SK-N-SH (cell line): ENCODE measurements at regions not wholly inside any gene's neighbourhood (a gene's known extent, or its start where the extent isn't known, plus 50 kb on each side); places are given as distances from the start of the nearest gene placed in this dataset.

Source experiments
- CTCF ChIA-PET: fragments of 300-600, 350-600 bp; formaldehyde crosslinking; extraction: SDS; loops from one replicate; lab custom pipeline; 2021; lab: Yijun Ruan, JAX
- POLR2A ChIA-PET: fragments of 350-600 bp; sonication (Branson Sonifier 250); formaldehyde crosslinking; extraction: SDS; loops from one replicate; lab custom pipeline; 2020; ENCODE audit warnings: antibody characterized with exemption, inconsistent platforms; lab: Yijun Ruan, JAX
- DNase-seq: peaks from one replicate; pipeline ENCODE4 v3.0.0; 2012
- H2AFZ ChIP-seq: fragments of 200-600 bp; sonication (generic); 2 replicates; pipeline ENCODE4 v1.8.1; 2016; ENCODE audit warnings: antibody characterized with exemption, mild to moderate bottlenecking, low read depth
- H3F3A ChIP-seq: fragments of 200-600 bp; sonication (generic); replicated peaks from 2 replicates; pipeline ENCODE3; 2016; ENCODE audit warnings: antibody characterized with exemption, mild to moderate bottlenecking; ENCODE audit not compliant: insufficient read depth
- H3K27ac ChIP-seq, 2 experiments: fragments of 200-500 bp in 1 of 2; fragments of 200-600 bp in 1 of 2; sonication (Bioruptor generic) in 1 of 2; sonication (generic), shearing (Covaris generic) in 1 of 2; 2 replicates each; pipeline versions ENCODE4 v1.5.1 to v1.6.1; 2014 to 2016; ENCODE audit warnings: low read depth in 2 of 2, inconsistent platforms in 1 of 2, low read length in 1 of 2, mild to moderate bottlenecking in 1 of 2, mixed read lengths in 1 of 2
- H3K27me3 ChIP-seq: fragments of 200-600 bp; sonication (generic), shearing (Covaris generic); 2 replicates; pipeline ENCODE4 v1.6.1; 2016; ENCODE audit warnings: mixed run types; ENCODE audit not compliant: insufficient read depth
- H3K36me3 ChIP-seq, 2 experiments: fragments of 200-500 bp in 1 of 2; fragments of 200-600 bp in 1 of 2; sonication (Bioruptor generic) in 1 of 2; sonication (generic) in 1 of 2; replicated peaks in 1 of 2; 2 replicates each; pipeline versions ENCODE3 to v1.5.1; 2014 to 2016; ENCODE audit warnings: low read length in 1 of 2, mild to moderate bottlenecking in 1 of 2; ENCODE audit not compliant: insufficient read depth in 2 of 2, control insufficient read depth in 1 of 2
- H3K4me1 ChIP-seq, 2 experiments: fragments of 200-500 bp in 1 of 2; fragments of 200-600 bp in 1 of 2; sonication (Bioruptor generic) in 1 of 2; sonication (generic), shearing (Covaris generic) in 1 of 2; 2 replicates each; pipeline versions ENCODE4 v1.5.1 to v1.6.1; 2014 to 2016; ENCODE audit warnings: low read depth in 1 of 2, low read length in 1 of 2, mixed run types in 1 of 2; ENCODE audit not compliant: insufficient read depth in 2 of 2, control insufficient read depth in 1 of 2
- H3K4me2 ChIP-seq: fragments of 200-600 bp; sonication (generic), shearing (Covaris generic); 2 replicates; pipeline ENCODE4 v1.6.1; 2017; ENCODE audit warnings: mixed run types
- H3K4me3 ChIP-seq, 2 experiments: fragments of 200-500 bp in 1 of 2; fragments of 200-600 bp in 1 of 2; sonication (Bioruptor generic) in 1 of 2; sonication (generic), shearing (Covaris generic) in 1 of 2; 2 replicates each; pipeline versions ENCODE4 v1.5.1 to v1.8.1; 2014 to 2016; ENCODE audit warnings: low read depth in 2 of 2, inconsistent platforms in 1 of 2, low read length in 1 of 2, mild to moderate bottlenecking in 1 of 2, mixed read lengths in 1 of 2, moderate library complexity in 1 of 2
- H3K79me2 ChIP-seq: fragments of 200-600 bp; sonication (generic); 2 replicates; pipeline ENCODE4 v1.8.1; 2017; ENCODE audit warnings: mild to moderate bottlenecking; ENCODE audit not compliant: insufficient read depth
- H3K9ac ChIP-seq: fragments of 200-600 bp; sonication (generic); 2 replicates; pipeline ENCODE4 v1.6.1; 2017; ENCODE audit warnings: mixed run types
- H3K9me2 ChIP-seq: fragments of 200-600 bp; sonication (generic); 2 replicates; pipeline ENCODE4 v1.6.1; 2017; ENCODE audit warnings: mixed run types
- H3K9me3 ChIP-seq: fragments of 200-600 bp; sonication (generic); 2 replicates; pipeline ENCODE4 v1.6.1; 2017; ENCODE audit warnings: mixed run types, mild to moderate bottlenecking, moderate library complexity
- H4K20me1 ChIP-seq: fragments of 200-600 bp; sonication (generic); 2 replicates; pipeline ENCODE4 v1.6.1; 2017; ENCODE audit warnings: mild to moderate bottlenecking, mixed run types; ENCODE audit not compliant: insufficient read depth
- CHD2 ChIP-seq: fragments of 150-350 bp; IDR thresholded peaks from 2 replicates; pipeline ENCODE4 v1.6.1; 2018; ENCODE audit warnings: low read length; ENCODE audit not compliant: partially characterized antibody
- ELF1 ChIP-seq: IDR thresholded peaks from 2 replicates; pipeline ENCODE4 v1.4.0; 2012
- EP300 ChIP-seq, 2 experiments: IDR thresholded peaks; 2 replicates each; pipeline versions ENCODE4 v1.4.0 to v1.6.1; 2012; ENCODE audit warnings: borderline replicate concordance in 1 of 2, low read depth in 1 of 2, low read length in 1 of 2
- FOSL2 ChIP-seq: IDR thresholded peaks from 2 replicates; pipeline ENCODE4 v1.4.0; 2012; ENCODE audit warnings: low read depth, mild to moderate bottlenecking, moderate library complexity, borderline replicate concordance
- FOXJ3 ChIP-seq: sonication (generic); formaldehyde crosslinking; IDR thresholded peaks from 2 replicates; pipeline ENCODE4 v1.5.1; 2020; ENCODE audit warnings: mild to moderate bottlenecking, missing genetic modification reagents
- FOXM1 ChIP-seq: IDR thresholded peaks from 2 replicates; pipeline ENCODE4 v1.4.0; 2012; ENCODE audit warnings: low read depth, mild to moderate bottlenecking
- GABPA ChIP-seq: IDR thresholded peaks from 2 replicates; pipeline ENCODE4 v1.4.0; 2012; ENCODE audit warnings: low read depth, mild to moderate bottlenecking
- MXI1 ChIP-seq: IDR thresholded peaks from 2 replicates; pipeline ENCODE4 v1.6.1; 2012; ENCODE audit warnings: mild to moderate bottlenecking, low read depth, low read length, improper control_type of control experiment
- NFIC ChIP-seq: IDR thresholded peaks from 2 replicates; pipeline ENCODE4 v1.4.0; 2012; ENCODE audit warnings: borderline replicate concordance
- POLR2AphosphoS5 ChIP-seq: IDR thresholded peaks from 2 replicates; pipeline ENCODE4 v1.6.1; 2012; ENCODE audit warnings: low read depth, low read length
- RFX5 ChIP-seq: IDR thresholded peaks from 2 replicates; pipeline ENCODE4 v1.6.1; 2012; ENCODE audit warnings: mild to moderate bottlenecking, improper control_type of control experiment, low read length
- RXRA ChIP-seq: IDR thresholded peaks from 2 replicates; pipeline ENCODE4 v1.4.0; 2012; ENCODE audit warnings: low read depth, mild to moderate bottlenecking, borderline replicate concordance
- SMC3 ChIP-seq: IDR thresholded peaks from 2 replicates; pipeline ENCODE4 v1.6.1; 2012; ENCODE audit warnings: low read depth, low read length, improper control_type of control experiment
- TAF1 ChIP-seq: IDR thresholded peaks from 2 replicates; pipeline ENCODE4 v1.6.1; 2012; ENCODE audit warnings: low read depth, mild to moderate bottlenecking, low read length, moderate library complexity, borderline replicate concordance
- TCF12 ChIP-seq: IDR thresholded peaks from 2 replicates; pipeline ENCODE4 v1.4.0; 2012
- TEAD4 ChIP-seq: IDR thresholded peaks from 2 replicates; pipeline ENCODE4 v1.4.0; 2012; ENCODE audit warnings: mild to moderate bottlenecking, borderline replicate concordance; ENCODE audit not compliant: insufficient read depth
- USF1 ChIP-seq: IDR thresholded peaks from 2 replicates; pipeline ENCODE4 v1.4.0; 2012; ENCODE audit warnings: low read depth, borderline replicate concordance
- YY1 ChIP-seq: IDR thresholded peaks from 2 replicates; pipeline ENCODE4 v1.4.0; 2012; ENCODE audit warnings: low read depth, mild to moderate bottlenecking
- ZBTB33 ChIP-seq: IDR thresholded peaks from 2 replicates; pipeline ENCODE4 v1.4.0; 2012; ENCODE audit warnings: low read depth, borderline replicate concordance
- WGBS: methylation state at CpG from one replicate; pipeline ENCODE4 v1.1.6; 2017; ENCODE audit warnings: low lambda C conversion rate; 5-methylcytosine and 5-hydroxymethylcytosine counted together

DNA sequence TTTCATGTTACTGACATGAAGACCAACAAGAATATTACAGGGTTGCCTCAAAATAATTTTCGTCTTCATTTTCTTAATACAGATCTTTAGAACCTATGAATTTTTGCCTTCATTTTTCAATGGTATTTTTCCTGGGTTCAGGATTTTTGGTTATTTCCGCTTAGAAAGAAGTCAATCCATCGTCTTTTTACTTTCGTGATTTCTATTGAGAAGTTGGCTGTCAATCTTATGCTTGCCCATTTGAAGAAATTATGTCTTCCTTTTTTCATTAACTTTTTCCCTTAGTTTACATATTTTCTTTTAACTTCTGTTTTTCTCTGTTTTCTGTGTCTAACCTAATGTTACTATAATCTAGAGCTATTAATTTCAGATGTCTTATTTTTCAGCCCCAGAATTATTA is 868.9 kb upstream of the SLC10A2 start:
- 66% methylated on average over 4 of the region's 4 CpGs for WGBS
- POLR2A ChIA-PET: no interaction called here
- H3K79me2 ChIP-seq: no peaks in the 10 kb centered on the region
- H3F3A ChIP-seq: no peaks in the 10 kb centered on the region
- TF ChIP-seq RXRA (no peak), USF1 (no peak), TCF12 (no peak), CHD2 (no peak), FOSL2 (no peak), ZBTB33 (no peak), FOXM1 (no peak), POLR2AphosphoS5 (no peak), EP300 (IDR thresholded peaks at IDR 0.05; ENCODE audit: borderline replicate concordance in 1 of 2, low read depth in 1 of 2, low read length in 1 of 2) (no peak), NFIC (no peak), RFX5 (no peak), MXI1 (no peak), TAF1 (no peak), FOXJ3 (CRISPR knock-in tag) (no peak), YY1 (no peak), GABPA (no peak)
- H3K4me2 ChIP-seq: no peak overlapping the region
- H3K9ac ChIP-seq: no peak overlapping the region
- no peaks in the 10 kb centered on the region for H3K36me3 ChIP-seq
- H2AFZ ChIP-seq: no peak overlapping the region
- no peaks in the 10 kb centered on the region for H3K27me3 ChIP-seq
- CTCF ChIA-PET: no interaction called here
- no peak for DNase-seq
- no peaks in the 10 kb centered on the region for H3K9me2 ChIP-seq
- no peaks in the 10 kb centered on the region for H4K20me1 ChIP-seq
- H3K27ac ChIP-seq: no peak overlapping the region
- no peaks in the 10 kb centered on the region for H3K4me1 ChIP-seq
- H3K4me3 ChIP-seq: no peak overlapping the region
- H3K9me3 ChIP-seq: no peaks in the 10 kb centered on the region

DNA sequence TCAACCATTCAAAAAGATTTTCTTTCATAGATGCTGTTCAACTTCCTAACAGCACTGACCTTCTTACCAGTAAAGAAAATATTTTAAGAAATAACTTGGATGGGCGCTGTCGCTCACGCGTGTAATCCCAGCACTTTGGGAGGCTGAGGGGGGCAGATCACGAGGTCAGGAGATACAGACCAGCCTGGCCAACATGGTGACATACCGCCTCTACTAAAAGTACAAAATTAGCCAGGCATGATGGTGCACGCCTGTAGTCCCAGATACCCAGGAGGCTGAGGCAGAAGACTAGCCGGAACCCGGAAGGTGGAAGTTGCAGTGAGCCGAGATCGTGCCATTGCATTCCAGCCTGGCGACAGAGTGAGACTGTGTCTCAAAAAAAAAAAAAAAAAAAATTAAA is 865.7 kb upstream of the SLC10A2 start:
- Histone ChIP-seq H3K4me3 (no peak overlapping the region), H3K4me1 (no peaks in the 10 kb centered on the region), H3K9ac (no peak overlapping the region), H4K20me1 (no peaks in the 10 kb centered on the region), H3K9me3 (no peaks in the 10 kb centered on the region), H3F3A (no peaks in the 10 kb centered on the region), H3K27ac (no peak overlapping the region), H3K79me2 (no peaks in the 10 kb centered on the region), H3K4me2 (no peak overlapping the region), H3K27me3 (no peaks in the 10 kb centered on the region), H3K36me3 (no peaks in the 10 kb centered on the region), H3K9me2 (no peaks in the 10 kb centered on the region), H2AFZ (no peak overlapping the region)
- WGBS: 78% methylated on average over 12 of the region's 12 CpGs
- TF ChIP-seq RXRA: no peak
- TF ChIP-seq TEAD4: no peak
- no peak for TF ChIP-seq SMC3
- no peak for TF ChIP-seq FOSL2
- TF ChIP-seq ELF1: no peak
- TF ChIP-seq USF1: no peak
- DNase-seq: no peak
- CTCF ChIA-PET: no interaction called here
- POLR2A ChIA-PET: no interaction called here
